HCT116 (cell line): ENCODE measurements at regions not wholly inside any gene's neighbourhood (a gene's known extent, or its start where the extent isn't known, plus 50 kb on each side); places are given as distances from the start of the nearest gene placed in this dataset.

Experiments
- ATAC-seq: fragments of 200-7000 bp; cut with Tn5 transposase; 2 replicates; pipeline ENCODE4 v1.9.1; 2020; ENCODE audit warnings: mild to moderate bottlenecking, moderate library complexity
- BruUV-seq: library from RNA; stranded (reverse); fragments of 400-500 nt; replicated peaks from 2 replicates; lab custom pipeline; 2021; lab: Mats Ljungman, UMichigan
- CTCF ChIA-PET: fragments of 300-600 bp; sonication (Branson Sonifier 250); formaldehyde crosslinking; loops from one replicate; lab custom pipeline; 2021; ENCODE audit warnings: antibody characterized with exemption; lab: Charles Lee
- POLR2A ChIA-PET: fragments of 300-600, 350-600 bp; sonication (Branson Sonifier 250); formaldehyde crosslinking; loops from one replicate; lab custom pipeline; 2021; ENCODE audit warnings: antibody characterized with exemption; lab: Charles Lee
- RAD21 ChIA-PET, 2 experiments: fragments of 300-600 bp; sonication (Branson Sonifier 250); formaldehyde crosslinking; loops; one replicate each; lab custom pipeline; 2023; ENCODE audit warnings: low total read pairs in 2 of 2; ENCODE audit not compliant: uncharacterized antibody in 2 of 2, unreplicated experiment in 2 of 2, low non-redundant PET in 1 of 2; lab: Charles Lee
- DNase-seq: peaks from one replicate; pipeline ENCODE4 v3.0.0-alpha.2; 2010; ENCODE audit warnings: low read depth, low spot score
- H2AFZ ChIP-seq: fragments of 200-600 bp; shearing (Covaris generic), sonication (generic); 2 replicates; pipeline ENCODE4 v1.6.1; 2017; ENCODE audit warnings: low read depth, mixed run types, mixed read lengths, antibody characterized with exemption, low read length; ENCODE audit not compliant: poor library complexity, severe bottlenecking
- H3K27ac ChIP-seq: 2 replicates; pipeline ENCODE4 v1.5.1; 2012; ENCODE audit warnings: low read depth, low read length
- H3K27me3 ChIP-seq: fragments of 200-600 bp; sonication (generic); 2 replicates; pipeline ENCODE4 v1.6.1; 2016; ENCODE audit warnings: mixed run types, low read length, mixed read lengths; ENCODE audit not compliant: insufficient read depth
- H3K36me3 ChIP-seq, 2 experiments: fragments of 200-500 bp in 1 of 2; fragments of 200-600 bp in 1 of 2; sonication (Bioruptor generic) in 1 of 2; sonication (generic) in 1 of 2; 2 replicates each; pipeline versions ENCODE4 v1.5.1 to v1.6.1; 2014 to 2016; ENCODE audit warnings: low read length in 2 of 2, inconsistent platforms in 1 of 2, mixed read lengths in 1 of 2, mixed run types in 1 of 2; ENCODE audit not compliant: insufficient read depth in 2 of 2, control insufficient read depth in 1 of 2
- H3K4me1 ChIP-seq, 2 experiments: fragments of 200-600 bp in 1 of 2; sonication (generic) in 1 of 2; 2 replicates each; pipeline versions ENCODE4 v1.5.1 to v1.6.1; 2012 to 2017; ENCODE audit warnings: low read length in 2 of 2, inconsistent platforms in 1 of 2, mild to moderate bottlenecking in 1 of 2, mixed read lengths in 1 of 2, mixed run types in 1 of 2, moderate library complexity in 1 of 2; ENCODE audit not compliant: insufficient read depth in 2 of 2, control insufficient read depth in 1 of 2
- H3K4me2 ChIP-seq: fragments of 200-600 bp; sonication (generic); 2 replicates; pipeline ENCODE4 v1.6.1; 2017; ENCODE audit warnings: mixed run types, low read length, mixed read lengths
- H3K4me3 ChIP-seq, 2 experiments: fragments of 200-600 bp in 1 of 2; sonication (generic) in 1 of 2; replicated peaks in 1 of 2; 2 replicates each; pipeline ENCODE4 v1.5.1; 2011 to 2016; ENCODE audit warnings: low read length in 2 of 2, control low read depth in 1 of 2, low read depth in 1 of 2, mild to moderate bottlenecking in 1 of 2, mixed read lengths in 1 of 2, mixed run types in 1 of 2
- H3K79me2 ChIP-seq: fragments of 200-600 bp; sonication (generic); 2 replicates; pipeline ENCODE4 v1.6.1; 2017; ENCODE audit warnings: mild to moderate bottlenecking, mixed run types, low read length, moderate library complexity, mixed read lengths; ENCODE audit not compliant: insufficient read depth
- H3K9ac ChIP-seq: fragments of 200-600 bp; sonication (generic); 2 replicates; pipeline ENCODE4 v1.6.1; 2016; ENCODE audit warnings: low read length, mixed read lengths
- H3K9me2 ChIP-seq: fragments of 200-600 bp; sonication (generic), shearing (Covaris generic); 2 replicates; pipeline ENCODE4 v1.6.1; 2017; ENCODE audit warnings: mixed run types, mild to moderate bottlenecking, moderate library complexity; ENCODE audit not compliant: insufficient read depth
- H3K9me3 ChIP-seq, 2 experiments: fragments of 200-500 bp in 1 of 2; fragments of 200-600 bp in 1 of 2; sonication (Bioruptor generic) in 1 of 2; sonication (generic) in 1 of 2; 2 replicates each; pipeline ENCODE4 v1.6.1; 2014 to 2017; ENCODE audit warnings: low read length in 2 of 2, mixed read lengths in 2 of 2, inconsistent platforms in 1 of 2, low read depth in 1 of 2, mild to moderate bottlenecking in 1 of 2, mixed run types in 1 of 2, moderate library complexity in 1 of 2; ENCODE audit not compliant: control insufficient read depth in 1 of 2, insufficient read depth in 1 of 2
- H4K20me1 ChIP-seq: fragments of 200-600 bp; sonication (generic), shearing (Covaris generic); 2 replicates; pipeline ENCODE4 v1.6.1; 2017; ENCODE audit warnings: mixed run types, mild to moderate bottlenecking, moderate library complexity; ENCODE audit not compliant: insufficient read depth
- ATF3 ChIP-seq: IDR thresholded peaks from 2 replicates; pipeline ENCODE4 v1.6.1; 2012
- CEBPB ChIP-seq: IDR thresholded peaks from 2 replicates; pipeline ENCODE4 v1.6.1; 2012; ENCODE audit warnings: low read depth
- EGR1 ChIP-seq: IDR thresholded peaks from 2 replicates; pipeline ENCODE4 v1.6.1; 2012; ENCODE audit warnings: low read depth
- EZH2phosphoT487 ChIP-seq: fragments of 200-600 bp; IDR thresholded peaks from 2 replicates; pipeline ENCODE4 v1.6.1; 2018; ENCODE audit warnings: antibody characterized with exemption, borderline replicate concordance
- FOSL1 ChIP-seq: IDR thresholded peaks from 2 replicates; pipeline ENCODE4 v1.6.1; 2012; ENCODE audit warnings: low read depth
- MAX ChIP-seq: IDR thresholded peaks from 2 replicates; pipeline ENCODE4 v1.6.1; 2012
- POLR2A ChIP-seq: IDR thresholded peaks from 2 replicates; pipeline ENCODE4 v1.7.0; 2011; ENCODE audit warnings: borderline replicate concordance; ENCODE audit not compliant: insufficient read depth, insufficient read length; ENCODE audit errors: extremely low read depth
- POLR2AphosphoS5 ChIP-seq: IDR thresholded peaks from 2 replicates; pipeline ENCODE4 v1.6.1; 2011; ENCODE audit warnings: mild to moderate bottlenecking, low read depth, low read length, moderate library complexity
- RAD21 ChIP-seq: IDR thresholded peaks from 2 replicates; pipeline ENCODE4 v1.6.1; 2012; ENCODE audit warnings: low read depth, mild to moderate bottlenecking
- REST ChIP-seq: IDR thresholded peaks from 2 replicates; pipeline ENCODE4 v1.6.1; 2012; ENCODE audit warnings: low read depth
- SP1 ChIP-seq: IDR thresholded peaks from 2 replicates; pipeline ENCODE4 v1.6.1; 2012; ENCODE audit warnings: low read depth
- SRF ChIP-seq: IDR thresholded peaks from 2 replicates; pipeline ENCODE4 v1.6.1; 2012; ENCODE audit warnings: low read depth
- YY1 ChIP-seq: IDR thresholded peaks from 2 replicates; pipeline ENCODE4 v1.6.1; 2011; ENCODE audit warnings: low read length, low read depth, moderate library complexity, mild to moderate bottlenecking; ENCODE audit not compliant: insufficient replicate concordance; ENCODE audit errors: extremely low read depth
- ZBTB33 ChIP-seq: IDR thresholded peaks from 2 replicates; pipeline ENCODE4 v1.6.1; 2011; ENCODE audit warnings: mild to moderate bottlenecking, low read length, moderate library complexity; ENCODE audit not compliant: insufficient replicate concordance; ENCODE audit errors: extremely low read depth
- ZFX ChIP-seq: fragments of 450-650 bp; IDR thresholded peaks from 2 replicates; pipeline ENCODE4 v1.6.1; 2017
- ZNF274 ChIP-seq: fragments of 200-500 bp; sonication (Bioruptor generic); IDR thresholded peaks from 2 replicates; pipeline ENCODE4 v1.6.1; 2014; ENCODE audit warnings: mild to moderate bottlenecking, low read depth, low read length, inconsistent platforms
- intact Hi-C: fragments of 100-400 bp; cut with micrococcal nuclease; formaldehyde crosslinking; loops from 2 replicates; pipeline ENCODE4 v1.10.0; 2022

- Histone ChIP-seq H3K9me3 (no peaks in the 10 kb centered on the region), H3K27me3 (no peaks in the 10 kb centered on the region; the same call in none of the 2 replicates), H2AFZ (no peak overlapping the region), H3K4me1 (peaks cover 0 to 15% of the 10 kb centered on the region in 2 experiments; a peak in 2 of 4 replicates), H3K27ac (no peak overlapping the region), H4K20me1 (no peaks in the 10 kb centered on the region), H3K4me2 (no peak overlapping the region), H3K4me3 (no peak overlapping the region), H3K9ac (no peak overlapping the region), H3K9me2 (no peaks in the 10 kb centered on the region), H3K79me2 (no peaks in the 10 kb centered on the region), H3K36me3 (no peaks in the 10 kb centered on the region)
- DNase-seq (no peak), ATAC-seq (no peak)
- ChIA-PET RAD21 (no interaction called here), POLR2A (no interaction called here), CTCF (no interaction called here)
- TF ChIP-seq EZH2phosphoT487, result no peak
- no peak for TF ChIP-seq YY1
- TF ChIP-seq CEBPB, result no peak
- TF ChIP-seq POLR2AphosphoS5, result no peak
- no peak for TF ChIP-seq RAD21
- TF ChIP-seq ZFX, result no peak
- TF ChIP-seq MAX, result no peak
- TF ChIP-seq ZBTB33, result no peak
- TF ChIP-seq POLR2A, result no peak
- TF ChIP-seq FOSL1, result no peak
- TF ChIP-seq ATF3, result no peak
- no peak for TF ChIP-seq EGR1
- TF ChIP-seq REST, result no peak
- no peak for TF ChIP-seq ZNF274
- no peak for TF ChIP-seq SRF
- TF ChIP-seq SP1, result no peak
- intact Hi-C loops, result no loop called here
- no TSS peak for BruUV-seq
Measured at GRCh38 chr20:40489886-40490285, 199.2 kb downstream of the MAFB start.
